Aorta (tissue), 5 donors: ENCODE measurements at regions not wholly inside any gene's neighbourhood (a gene's known extent, or its start where the extent isn't known, plus 50 kb on each side); places are given as distances from the start of the nearest gene placed in this dataset.

Experiments used
- ATAC-seq: fragments of 200-7000 bp; cut with Tn5 transposase; one replicate; pipeline ENCODE4 v1.9.1; 2022; ENCODE audit warnings: moderate library complexity; ENCODE audit not compliant: low FRiP score
- DNase-seq, 2 donors: peaks; one replicate each; pipeline ENCODE4 v3.0.0-alpha.2; 2020
- H3K27ac ChIP-seq, 2 donors: one replicate each; pipeline ENCODE4 v1.5.1; 2013; ENCODE audit warnings: low read length in 2 of 2, mild to moderate bottlenecking in 2 of 2, moderate library complexity in 2 of 2, control low read depth in 1 of 2, inconsistent platforms in 1 of 2, low read depth in 1 of 2
- H3K27me3 ChIP-seq, 2 donors: one replicate each; pipeline ENCODE4 v1.6.1; 2013; ENCODE audit warnings: control low read depth in 1 of 2, low read length in 1 of 2, mild to moderate bottlenecking in 1 of 2, moderate library complexity in 1 of 2; ENCODE audit not compliant: insufficient read depth in 2 of 2, control insufficient read depth in 1 of 2
- H3K36me3 ChIP-seq, 2 donors: one replicate each; pipeline ENCODE4 v1.6.1; 2013; ENCODE audit warnings: control low read depth in 1 of 2, low read length in 1 of 2, mild to moderate bottlenecking in 1 of 2; ENCODE audit not compliant: insufficient read depth in 2 of 2, control insufficient read depth in 1 of 2
- H3K4me1 ChIP-seq, 2 donors: one replicate each; pipeline ENCODE4 v1.6.1; 2013; ENCODE audit warnings: low read length in 2 of 2, control low read depth in 1 of 2, mild to moderate bottlenecking in 1 of 2, moderate library complexity in 1 of 2; ENCODE audit not compliant: insufficient read depth in 2 of 2, control insufficient read depth in 1 of 2
- H3K4me3 ChIP-seq, 2 donors: one replicate each; pipeline ENCODE4 v1.5.1; 2013; ENCODE audit warnings: low read length in 2 of 2, control low read depth in 1 of 2, mild to moderate bottlenecking in 1 of 2
- H3K9me3 ChIP-seq: one replicate; pipeline ENCODE4 v1.6.1; 2013; ENCODE audit warnings: mild to moderate bottlenecking, low read length; ENCODE audit not compliant: control insufficient read depth
- WGBS, 2 donors: extraction: QIAGEN DNeasy Blood & Tissue Kit; methylation state at CpG; one replicate each; pipeline ENCODE4 v1.1.7; 2013; 5-methylcytosine and 5-hydroxymethylcytosine counted together
- intact Hi-C, 2 donors: fragments of 100-400 bp; cut with DNase I; formaldehyde crosslinking; loops; one replicate each; pipeline versions ENCODE4 v1.14.2 to v1.15.0; 2022
- donor health status: healthy with polysubstance abuse.
- donor health status: Bipolar disorder and iron deficiency.
- donor health status: DM: no; HTN: no; CAD: no.
- donor health status: DM: no; HTN: no; CAD: no.
- donor health status: DM: yes; HTN: yes; CAD: no.

DNA sequence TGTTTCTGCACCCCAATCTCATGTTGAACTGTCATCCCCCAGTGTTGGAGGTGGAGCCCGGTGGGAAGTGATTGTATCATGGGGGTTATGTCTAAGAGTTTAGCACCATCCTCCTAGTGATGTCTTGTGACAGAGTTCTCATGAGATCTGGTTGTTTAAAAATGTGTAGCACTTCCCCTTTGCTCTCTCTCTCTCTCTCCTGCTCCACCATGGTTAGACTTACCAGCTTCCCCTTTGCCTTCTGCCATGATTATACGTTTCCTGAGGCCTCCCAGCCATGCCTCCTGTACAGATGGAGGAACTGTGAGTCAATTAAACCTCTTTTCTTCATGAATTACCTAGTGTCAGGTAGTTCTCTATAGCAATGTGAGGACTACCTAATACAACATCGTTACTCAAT is 396.9 kb upstream of the LRATD1 start:
- intact Hi-C loops: no loop called here
- DNase-seq: no peak
- Histone ChIP-seq H3K4me3 (no peak overlapping the region), H3K9me3 (no peaks in the 10 kb centered on the region), H3K36me3 (no peaks in the 10 kb centered on the region), H3K27me3 (no peaks in the 10 kb centered on the region), H3K4me1 (no peaks in the 10 kb centered on the region), H3K27ac (no peak overlapping the region)
- ATAC-seq: no peak
- 65 to 68% methylated on average over 3 of the region's 3 CpGs for WGBS, 2 donors

DNA sequence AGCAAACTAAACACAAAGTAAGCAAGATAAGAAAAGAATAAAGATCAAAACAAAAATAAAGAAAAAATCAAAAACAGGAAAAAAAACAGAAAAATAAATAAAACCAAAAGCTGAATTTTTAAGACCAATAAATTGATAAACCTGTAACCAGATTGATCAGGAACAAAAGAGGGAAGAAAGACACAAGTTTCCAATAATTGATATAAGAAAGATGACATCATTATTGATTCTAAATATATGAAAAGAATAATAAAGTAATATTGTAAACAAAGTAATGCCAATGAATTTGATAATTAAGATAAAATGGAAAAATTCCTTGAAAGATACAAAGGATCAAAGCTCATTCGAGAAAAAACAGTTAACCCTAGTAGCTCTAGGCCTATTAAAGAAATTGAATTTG is 394.6 kb upstream of the LRATD1 start:
- H3K27ac ChIP-seq: no peak overlapping the region
- intact Hi-C loops: no loop called here
- no peaks in the 10 kb centered on the region for H3K9me3 ChIP-seq
- no peak for ATAC-seq
- H3K27me3 ChIP-seq: no peaks in the 10 kb centered on the region
- no peaks in the 10 kb centered on the region for H3K4me1 ChIP-seq
- no peak overlapping the region for H3K4me3 ChIP-seq
- WGBS, 2 donors: 81 to 87% methylated on average over 1 of the region's 1 CpG
- no peaks in the 10 kb centered on the region for H3K36me3 ChIP-seq
- no peak for DNase-seq

DNA sequence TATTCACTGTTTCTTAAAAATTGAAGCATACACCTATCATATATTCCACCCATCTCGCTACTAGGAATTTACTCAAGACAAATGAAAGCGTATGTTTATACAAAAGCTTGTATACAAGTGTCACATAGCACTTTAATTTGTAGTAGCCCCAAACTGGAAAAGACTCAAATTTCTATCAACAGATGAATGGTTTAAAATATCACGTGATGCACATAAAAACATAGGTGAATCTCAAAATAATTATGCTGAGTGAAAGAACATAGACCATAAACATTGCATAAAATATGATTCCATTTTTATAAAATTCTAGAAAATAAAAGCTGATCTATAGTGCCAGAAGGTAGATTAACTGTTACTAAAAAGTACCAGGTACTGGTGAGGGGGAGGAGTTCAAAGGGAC is 392.9 kb upstream of the LRATD1 start:
- Histone ChIP-seq H3K4me3 (no peak overlapping the region), H3K9me3 (no peaks in the 10 kb centered on the region), H3K27ac (no peak overlapping the region), H3K4me1 (no peaks in the 10 kb centered on the region), H3K36me3 (no peaks in the 10 kb centered on the region), H3K27me3 (no peaks in the 10 kb centered on the region)
- intact Hi-C loops: no loop called here
- WGBS, 2 donors: 85 to 91% methylated on average over 3 of the region's 3 CpGs
- ATAC-seq: no peak
- no peak for DNase-seq

DNA sequence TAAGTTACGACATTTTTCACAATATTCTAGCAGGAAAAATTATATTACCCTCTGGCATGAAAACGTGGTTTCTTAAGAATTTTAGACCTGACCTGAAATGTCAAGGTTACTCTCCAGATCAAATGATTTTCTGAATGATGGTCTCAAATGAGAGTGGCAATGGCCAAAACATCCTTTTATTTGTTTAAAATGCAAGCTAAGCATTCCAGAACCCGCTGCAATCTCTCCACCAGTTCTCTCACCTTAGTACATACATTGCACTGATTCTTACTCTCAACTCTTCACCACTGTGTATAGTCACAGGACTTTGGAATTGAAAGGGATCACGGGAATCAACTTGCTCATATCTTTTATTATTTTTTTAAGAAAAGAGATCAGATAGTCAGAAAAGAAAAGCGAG is 391.6 kb upstream of the LRATD1 start:
- Histone ChIP-seq H3K27ac (no peak overlapping the region), H3K4me1 (no peaks in the 10 kb centered on the region), H3K9me3 (no peaks in the 10 kb centered on the region), H3K4me3 (no peak overlapping the region), H3K36me3 (no peaks in the 10 kb centered on the region), H3K27me3 (no peaks in the 10 kb centered on the region)
- WGBS, 2 donors: 60 to 63% methylated on average over 5 of the region's 5 CpGs
- no peak for ATAC-seq
- no peak for DNase-seq
- intact Hi-C loops: no loop called here

DNA sequence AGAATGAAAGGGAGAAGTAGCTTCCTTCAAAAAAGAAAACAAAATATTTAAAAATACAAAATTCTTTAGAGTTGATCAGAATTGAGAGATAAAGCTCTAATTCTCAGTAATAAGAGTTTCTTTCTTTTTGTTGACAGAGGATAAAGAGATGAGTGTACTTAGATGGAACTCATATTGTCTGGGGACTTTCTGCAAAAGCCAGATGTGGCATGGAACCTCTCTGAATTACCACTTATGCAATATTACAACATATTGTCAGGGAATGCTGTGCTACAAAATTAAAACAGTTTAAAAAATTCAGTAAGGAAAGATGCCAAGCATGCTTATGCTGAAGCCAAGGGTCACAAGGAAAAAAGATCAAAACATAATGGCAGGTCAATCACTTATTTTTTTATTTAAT is 386.6 kb upstream of the LRATD1 start:
- no peak overlapping the region for H3K27ac ChIP-seq
- H3K4me1 ChIP-seq: no peaks in the 10 kb centered on the region
- H3K9me3 ChIP-seq: no peaks in the 10 kb centered on the region
- DNase-seq (no peak), ATAC-seq (no peak)
- no peak overlapping the region for H3K4me3 ChIP-seq
- H3K27me3 ChIP-seq: no peaks in the 10 kb centered on the region
- intact Hi-C loops: no loop called here
- no peaks in the 10 kb centered on the region for H3K36me3 ChIP-seq

DNA sequence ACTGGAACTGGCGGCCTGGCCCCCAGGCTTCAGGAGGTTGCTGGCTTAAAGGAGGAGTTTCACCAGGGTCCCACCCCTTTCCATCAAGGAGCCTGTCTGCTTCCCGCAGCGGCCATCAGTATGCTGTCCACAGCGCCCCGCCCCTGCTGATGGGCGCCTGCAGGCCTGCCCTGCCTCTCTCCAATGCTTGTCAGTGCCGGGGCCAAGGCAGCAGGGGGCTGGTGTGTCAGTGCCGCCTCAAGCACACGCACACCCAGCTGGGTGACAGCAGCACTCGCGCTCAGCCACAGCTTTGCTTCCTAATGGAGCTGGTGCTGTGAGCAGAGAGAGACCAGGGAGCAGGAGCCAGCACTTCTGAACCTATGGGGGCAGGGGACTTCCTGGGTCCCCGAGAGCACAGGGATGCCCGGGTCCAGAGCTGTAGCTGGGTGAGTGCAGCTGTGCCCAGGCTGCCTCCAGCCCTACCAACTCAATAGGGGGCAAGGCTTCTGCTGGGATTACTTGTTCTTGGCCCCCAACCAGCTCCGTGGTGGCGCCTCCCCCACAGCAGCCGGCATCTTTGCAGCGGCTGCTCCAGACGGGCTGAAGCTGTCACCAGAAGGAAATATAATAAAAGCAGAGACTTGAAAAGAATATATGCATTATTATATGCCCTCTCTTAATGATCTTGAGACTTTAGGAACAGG is 377.2 kb upstream of the LRATD1 start:
- no peak overlapping the region for H3K27ac ChIP-seq
- H3K27me3 ChIP-seq: no peaks in the 10 kb centered on the region
- intact Hi-C loops: no loop called here
- no peaks in the 10 kb centered on the region for H3K4me1 ChIP-seq
- H3K9me3 ChIP-seq: no peaks in the 10 kb centered on the region
- no peak overlapping the region for H3K4me3 ChIP-seq
- no peaks in the 10 kb centered on the region for H3K36me3 ChIP-seq
- DNase-seq (peak in 1 of 2 donors; percentile 68), ATAC-seq (peak; percentile 52)
- 81 to 85% methylated on average over 18 of the region's 18 CpGs for WGBS, 2 donors

DNA sequence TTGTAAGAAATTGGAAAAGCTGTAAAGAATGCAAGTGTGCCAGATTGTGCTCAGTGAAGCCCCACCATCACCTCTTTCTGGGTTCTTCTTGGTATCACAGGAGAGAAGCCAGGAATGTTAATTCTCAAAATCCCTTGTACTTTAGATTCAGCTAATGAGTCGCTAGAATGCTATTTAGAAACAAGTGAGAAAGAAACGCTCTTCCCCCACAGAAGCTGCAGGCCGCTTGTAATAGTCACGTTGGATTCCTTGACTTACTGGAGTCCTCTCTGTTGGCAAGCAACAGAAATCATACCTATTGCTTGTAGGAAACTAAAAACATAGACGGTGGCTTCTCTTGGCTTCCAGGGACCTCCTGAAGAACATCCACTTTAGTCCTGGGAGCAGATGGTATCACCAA is 375.6 kb upstream of the LRATD1 start:
- intact Hi-C loops: no loop called here
- no peaks in the 10 kb centered on the region for H3K36me3 ChIP-seq
- no peak for ATAC-seq
- no peak for DNase-seq
- whole genome bisulfite sequencing, 2 donors: 72 to 77% methylated on average over 5 of the region's 5 CpGs
- H3K9me3 ChIP-seq: no peaks in the 10 kb centered on the region
- no peak overlapping the region for H3K4me3 ChIP-seq
- no peak overlapping the region for H3K27ac ChIP-seq
- no peaks in the 10 kb centered on the region for H3K27me3 ChIP-seq
- no peaks in the 10 kb centered on the region for H3K4me1 ChIP-seq

DNA sequence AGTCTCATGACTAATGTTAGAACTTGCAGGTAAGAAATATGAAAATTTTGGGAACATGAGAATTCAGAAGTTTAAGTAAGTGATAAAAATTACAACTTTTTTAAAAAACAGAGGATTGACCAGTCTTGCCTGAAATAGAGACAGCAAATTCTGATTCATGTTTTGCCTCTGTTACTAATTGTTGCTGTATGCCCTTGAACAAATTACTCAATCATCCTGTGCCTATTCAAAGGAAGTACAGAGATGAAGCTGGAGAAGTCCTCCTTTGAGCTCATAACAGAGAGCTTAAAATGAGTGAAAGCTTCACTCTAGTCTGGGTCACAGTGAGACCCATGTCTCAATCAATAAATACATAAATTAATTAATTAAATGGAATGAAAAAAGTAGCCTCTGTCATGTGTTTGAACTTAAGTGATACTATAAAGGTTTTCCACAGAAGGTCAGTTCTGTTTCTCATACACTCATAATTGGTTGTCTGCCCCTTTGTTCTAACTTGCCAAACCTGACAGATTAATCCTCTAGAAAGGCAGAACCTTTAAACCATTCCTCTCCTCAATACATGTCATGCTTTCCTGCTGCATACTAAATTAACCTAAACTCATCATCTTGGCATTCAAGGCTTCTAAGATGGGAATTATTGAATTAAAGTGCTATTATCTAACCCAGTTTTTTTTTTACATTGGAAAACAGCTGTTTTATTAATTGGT is 374.6 kb upstream of the LRATD1 start:
- Histone ChIP-seq H3K36me3 (no peaks in the 10 kb centered on the region), H3K9me3 (no peaks in the 10 kb centered on the region), H3K27ac (no peak overlapping the region), H3K27me3 (no peaks in the 10 kb centered on the region), H3K4me1 (no peaks in the 10 kb centered on the region), H3K4me3 (no peak overlapping the region)
- intact Hi-C loops: no loop called here
- DNase-seq: no peak
- ATAC-seq: no peak

DNA sequence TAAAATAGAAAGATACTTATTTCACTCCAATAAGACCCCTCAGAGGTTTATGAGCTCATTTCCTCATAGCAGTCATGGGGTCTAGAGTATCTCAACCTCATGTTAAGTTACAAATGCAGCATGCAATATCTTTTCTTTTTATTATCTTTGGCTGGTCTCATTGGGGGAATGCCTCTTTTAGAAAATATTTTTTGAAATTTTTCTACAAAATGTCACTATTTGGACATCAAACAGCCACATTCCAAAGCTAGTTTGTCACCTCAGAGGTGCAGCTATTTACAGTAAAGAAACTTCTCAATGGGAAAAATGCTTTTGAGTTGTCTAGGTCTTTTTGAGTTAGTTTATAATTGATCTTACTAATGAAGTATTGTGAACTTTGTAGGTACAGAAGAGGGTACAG is 370.7 kb upstream of the LRATD1 start:
- ATAC-seq (no peak), DNase-seq (no peak)
- Histone ChIP-seq H3K27ac (no peak overlapping the region), H3K27me3 (no peaks in the 10 kb centered on the region), H3K36me3 (no peaks in the 10 kb centered on the region), H3K4me3 (no peak overlapping the region), H3K9me3 (no peaks in the 10 kb centered on the region), H3K4me1 (no peaks in the 10 kb centered on the region)
- intact Hi-C loops: no loop called here
